GM18867 (cell line): ENCODE measurements at regions not wholly inside any gene's neighbourhood (a gene's known extent, or its start where the extent isn't known, plus 50 kb on each side); places are given as distances from the start of the nearest gene placed in this dataset.
"Not testable (repeated sequence)": the region's sequence is repeated elsewhere in the genome, so short reads cannot be mapped to it uniquely, and the experiment has no call there.

Experiments used
- ATAC-seq: cut with Tn5 transposase; IDR thresholded peaks from one replicate; pipeline ENCODE4 v1.9.1; 2021; ENCODE audit warnings: mild to moderate bottlenecking, moderate library complexity; ENCODE audit not compliant: unreplicated experiment

GRCh38 chr10:6986927-6987326 lies 406.9 kb upstream of the PRKCQ start:
- no peak for ATAC-seq

DNA sequence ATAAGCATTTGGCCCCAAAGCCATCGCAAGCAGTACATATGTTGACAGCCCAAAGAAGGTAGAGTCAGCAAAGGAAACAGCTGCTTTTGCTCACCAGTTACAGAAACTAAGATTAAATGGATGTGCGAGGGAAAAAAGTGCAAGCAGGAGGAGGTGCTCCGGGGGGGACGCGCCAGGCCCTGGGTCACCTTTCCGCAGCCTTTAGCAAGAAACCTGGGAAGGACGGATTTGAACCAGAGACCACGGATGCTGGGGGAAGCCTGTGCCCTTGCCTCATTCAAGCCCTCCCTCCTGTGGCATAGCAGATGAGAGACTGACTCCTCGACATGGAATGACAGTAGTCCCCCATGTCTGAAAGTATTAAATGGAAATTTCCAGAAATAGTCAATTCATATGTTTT lies 405.6 kb upstream of the PRKCQ start:
- no peak for ATAC-seq

DNA sequence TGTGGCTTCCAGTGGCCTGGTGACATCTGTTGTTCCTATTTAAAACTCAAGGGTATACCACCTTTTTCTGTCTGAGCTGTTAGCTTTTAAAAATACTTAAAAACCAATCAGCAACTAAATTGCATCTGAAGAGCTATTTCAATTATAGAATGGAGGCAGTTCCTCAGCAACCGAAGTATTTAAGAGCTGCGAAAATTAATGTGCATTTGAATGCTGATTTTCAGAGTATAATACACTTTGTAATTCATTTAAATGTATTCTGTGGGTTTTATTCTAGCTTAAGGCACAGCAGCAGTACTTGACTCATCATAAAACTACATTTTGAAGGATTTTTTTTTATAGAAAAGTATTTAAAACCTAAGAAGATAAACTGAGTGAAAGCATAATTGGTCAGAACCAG lies 404.9 kb upstream of the PRKCQ start:
- no peak for ATAC-seq

- not testable (repeated sequence) for ATAC-seq
Observed at GRCh38 chr10:6984016-6984415, 403.9 kb upstream of the PRKCQ start.

DNA sequence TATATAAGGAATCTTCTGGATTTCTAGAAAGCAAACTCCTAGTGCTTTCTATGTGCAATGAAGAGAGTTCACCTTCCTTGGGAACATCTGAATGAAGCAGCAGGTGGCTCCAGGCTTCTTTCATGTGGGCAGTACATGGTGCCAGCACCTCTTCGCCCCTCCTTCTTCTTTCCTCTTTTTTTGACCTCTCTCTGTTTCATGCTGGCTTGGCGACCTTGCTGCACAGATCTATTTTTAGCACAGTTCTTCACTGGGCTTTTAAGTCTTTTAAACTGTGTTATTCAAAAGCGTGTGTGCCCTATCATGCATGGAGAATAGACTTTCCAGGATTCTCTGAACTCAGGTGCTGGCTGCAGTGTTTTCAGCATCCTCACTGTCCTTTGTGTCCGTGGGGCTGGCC lies 400.3 kb upstream of the PRKCQ start:
- ATAC-seq = no peak

DNA sequence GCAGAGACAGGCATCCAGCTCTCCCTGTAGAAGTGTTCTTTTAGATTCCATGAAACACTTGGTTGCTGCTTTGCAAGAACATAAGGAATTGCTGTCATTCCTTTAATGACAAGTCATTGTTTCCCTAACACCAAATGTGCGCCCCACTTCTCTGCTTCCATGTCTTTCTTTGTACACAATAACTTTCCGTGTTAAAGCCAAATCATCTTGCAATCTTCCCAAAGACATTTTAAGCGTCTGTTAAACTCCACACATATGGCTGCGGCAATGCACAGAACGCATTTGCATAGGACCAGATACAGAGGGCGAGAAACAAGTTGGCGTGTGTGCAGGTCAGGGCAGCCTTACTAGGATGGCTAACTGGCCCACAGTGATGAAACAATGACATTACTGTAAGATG lies 399.3 kb upstream of the PRKCQ start:
- ATAC-seq = no peak

DNA sequence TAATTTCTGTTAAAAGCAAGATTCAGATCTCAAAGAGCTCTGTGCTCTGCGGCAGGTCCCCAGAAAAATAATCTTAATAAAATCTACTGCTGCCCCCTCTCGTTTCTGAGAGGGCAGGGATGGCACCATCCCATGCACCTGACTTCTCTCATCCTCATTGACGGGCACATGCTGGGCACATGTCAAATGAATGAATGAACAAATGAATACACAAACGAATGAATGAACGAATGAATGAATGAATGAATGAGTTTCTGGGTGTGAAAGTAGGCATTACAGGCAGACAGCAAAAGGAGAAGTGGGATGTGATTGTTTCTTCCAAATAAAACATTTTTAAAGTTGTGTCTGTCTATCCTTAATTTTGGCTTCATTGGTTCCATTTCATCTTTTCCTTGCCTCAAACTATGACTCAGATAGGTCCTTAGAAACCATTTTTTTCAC lies 398.1 kb upstream of the PRKCQ start:
- no peak for ATAC-seq

- no peak for ATAC-seq
Observed at GRCh38 chr10:6977398-6978186, 397.5 kb upstream of the PRKCQ start.

DNA sequence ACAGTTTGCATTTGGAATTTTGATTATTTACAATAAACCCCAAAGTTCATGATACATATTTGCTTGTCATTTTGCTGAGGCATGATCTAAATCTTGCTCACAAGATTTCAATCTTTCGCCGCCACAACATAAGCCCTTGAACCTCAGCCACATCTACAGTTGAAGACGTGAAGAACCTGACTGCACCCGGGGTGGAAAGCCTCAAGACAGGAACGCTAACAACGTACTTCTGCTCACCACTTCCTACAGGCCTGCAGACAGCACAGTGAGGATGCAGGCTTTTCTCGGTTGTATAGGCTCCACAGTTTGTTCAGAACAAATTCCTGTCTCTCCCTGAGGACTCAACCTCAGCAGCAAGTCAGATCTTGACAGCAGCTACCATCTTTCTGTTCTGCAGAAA lies 393.8 kb upstream of the PRKCQ start:
- no peak for ATAC-seq

GRCh38 chr10:6972226-6972625 lies 392.1 kb upstream of the PRKCQ start:
- ATAC-seq = no peak

DNA sequence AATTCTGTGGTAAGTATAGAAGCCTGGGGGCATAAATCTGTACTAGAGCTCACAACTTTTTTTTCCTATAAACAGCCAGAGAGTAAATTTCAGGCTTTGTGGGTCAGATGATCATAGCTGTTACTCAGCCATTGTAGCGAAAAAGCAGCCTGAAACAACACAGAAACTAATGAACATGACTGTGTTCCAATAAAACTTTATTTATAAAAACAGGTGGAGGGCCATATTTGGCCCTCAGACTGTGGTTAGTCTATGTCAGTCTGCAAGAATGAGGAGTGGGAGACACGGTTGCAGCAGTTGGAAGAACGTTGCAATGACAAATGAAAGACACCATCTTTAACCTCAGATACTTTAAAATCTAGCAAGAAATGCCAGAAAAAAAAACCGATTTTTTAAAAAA lies 389.6 kb upstream of the PRKCQ start:
- ATAC-seq = no peak

GRCh38 chr10:6964543-6964942 lies 384.5 kb upstream of the PRKCQ start:
- no peak for ATAC-seq

- ATAC-seq = no peak
Observed at GRCh38 chr10:6962576-6962975, 382.5 kb upstream of the PRKCQ start.

GRCh38 chr10:6958711-6959110 lies 378.6 kb upstream of the PRKCQ start:
- ATAC-seq = no peak

DNA sequence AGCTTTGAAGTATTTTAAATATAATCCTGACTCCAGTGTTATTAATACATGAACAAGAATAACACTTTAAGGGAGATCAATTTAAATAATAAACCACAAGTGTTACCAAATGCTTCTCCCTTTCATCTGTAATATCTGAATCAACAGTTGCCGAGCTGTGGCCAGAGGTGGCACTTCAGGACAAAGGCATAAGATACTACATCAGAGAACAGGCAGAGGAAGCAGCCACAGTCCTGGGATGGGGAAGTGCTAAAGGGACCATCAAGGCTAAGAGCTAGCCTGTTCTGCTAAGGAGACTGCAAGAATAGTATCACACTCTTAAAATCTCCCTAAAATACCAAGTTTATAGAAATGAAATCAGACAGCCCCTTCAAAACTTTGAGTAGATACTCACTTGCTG lies 378.2 kb upstream of the PRKCQ start:
- no peak for ATAC-seq

- no peak for ATAC-seq
Observed at GRCh38 chr10:6957851-6958250, 377.8 kb upstream of the PRKCQ start.

- ATAC-seq = no peak
Observed at GRCh38 chr10:6956562-6956961, 376.5 kb upstream of the PRKCQ start.

DNA sequence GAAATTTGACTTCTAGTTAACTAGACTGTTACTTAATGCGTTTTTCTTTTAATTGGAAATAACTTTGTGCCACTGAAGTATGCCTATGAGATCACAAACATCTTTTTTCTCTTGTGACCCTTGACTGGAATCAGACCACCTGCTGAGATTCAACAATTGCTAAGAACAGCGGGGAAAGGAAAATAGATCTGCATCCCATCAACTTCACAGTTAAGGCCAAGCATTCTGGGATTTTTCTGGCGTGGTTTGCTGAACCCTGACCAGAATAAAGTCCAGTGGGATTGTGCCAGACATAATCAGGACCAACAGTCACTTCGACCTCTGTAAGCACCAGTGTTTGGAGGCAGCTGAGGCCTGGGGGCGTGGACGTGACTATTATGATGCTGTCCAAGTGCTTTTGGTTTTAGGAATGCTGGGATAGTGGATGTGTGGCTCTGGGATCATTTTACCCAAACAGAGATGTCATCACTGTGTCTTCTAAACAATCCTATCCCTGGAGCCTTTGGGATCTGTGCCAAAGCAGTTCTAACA lies 373.3 kb upstream of the PRKCQ start:
- no peak for ATAC-seq

DNA sequence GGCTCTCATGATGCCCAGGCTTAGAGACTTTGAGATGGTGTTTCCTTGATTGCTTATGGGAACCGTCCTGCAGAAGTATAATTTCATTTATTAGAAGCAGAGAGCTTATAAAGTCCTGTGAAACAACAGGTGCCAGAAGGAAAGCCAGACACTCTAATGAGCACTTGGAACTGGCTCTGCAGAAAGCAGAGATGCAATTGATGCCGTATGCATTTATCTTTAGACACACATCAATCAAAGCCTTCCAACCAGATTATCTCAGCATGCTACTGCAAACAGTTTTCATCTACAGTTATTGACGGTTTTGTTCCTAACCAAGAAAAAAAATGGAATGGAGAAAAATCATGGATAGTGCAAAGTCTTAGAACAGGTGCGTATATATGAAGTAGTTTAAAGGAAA lies 371.7 kb upstream of the PRKCQ start:
- no peak for ATAC-seq

- ATAC-seq = no peak
Observed at GRCh38 chr10:6950133-6950532, 370.1 kb upstream of the PRKCQ start.

GRCh38 chr10:6944436-6944835 lies 364.4 kb upstream of the PRKCQ start:
- ATAC-seq = no peak

DNA sequence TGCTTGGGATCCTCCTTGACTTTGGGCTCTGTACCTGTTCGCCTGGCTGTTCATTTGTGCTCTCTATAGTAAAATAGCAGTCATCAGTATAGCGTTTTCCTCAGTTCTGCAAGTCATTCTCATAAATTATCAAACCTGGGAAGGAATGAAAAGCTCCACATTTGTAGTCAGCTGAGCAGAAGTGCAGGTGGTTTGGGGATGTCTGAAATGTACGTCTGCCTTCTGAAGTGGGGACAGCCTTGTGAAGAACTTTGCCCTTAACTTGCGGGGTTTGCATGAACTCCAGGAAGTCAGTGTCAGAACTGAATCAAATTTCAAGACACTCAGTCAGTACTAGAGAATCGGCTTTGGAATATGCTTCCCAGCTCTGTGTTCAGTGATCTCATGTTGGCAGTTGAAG lies 358.3 kb upstream of the PRKCQ start:
- ATAC-seq = no peak

DNA sequence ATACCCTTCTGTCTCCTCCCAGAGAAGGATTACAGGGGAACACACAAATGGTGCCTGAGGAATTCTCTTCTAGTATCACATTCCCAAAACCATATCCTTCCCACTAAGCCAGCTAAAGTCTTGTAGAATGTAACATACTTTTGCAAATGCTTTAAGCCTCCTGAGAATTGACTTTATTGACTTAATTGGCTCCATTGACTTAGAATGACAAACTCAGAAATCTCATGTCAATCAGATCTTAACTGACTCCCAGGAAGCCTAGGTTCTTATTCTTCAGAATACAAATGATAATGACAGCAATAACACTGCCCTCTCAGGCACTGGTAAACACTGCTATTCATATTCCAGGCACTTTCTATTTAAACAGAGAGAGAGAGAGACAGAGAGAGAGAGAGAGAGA lies 356.9 kb upstream of the PRKCQ start:
- no peak for ATAC-seq
